ENCODE measurements at regions not wholly inside any gene's neighbourhood (a gene's known extent, or its start where the extent isn't known, plus 50 kb on each side); places are given as distances from the start of the nearest gene placed in this dataset.
A peak's percentile ranks its signal among the peaks of the same experiment; 100 is the strongest.
"Not testable (repeated sequence)": the region's sequence is repeated elsewhere in the genome, so short reads cannot be mapped to it uniquely, and the experiment has no call there.

DNA sequence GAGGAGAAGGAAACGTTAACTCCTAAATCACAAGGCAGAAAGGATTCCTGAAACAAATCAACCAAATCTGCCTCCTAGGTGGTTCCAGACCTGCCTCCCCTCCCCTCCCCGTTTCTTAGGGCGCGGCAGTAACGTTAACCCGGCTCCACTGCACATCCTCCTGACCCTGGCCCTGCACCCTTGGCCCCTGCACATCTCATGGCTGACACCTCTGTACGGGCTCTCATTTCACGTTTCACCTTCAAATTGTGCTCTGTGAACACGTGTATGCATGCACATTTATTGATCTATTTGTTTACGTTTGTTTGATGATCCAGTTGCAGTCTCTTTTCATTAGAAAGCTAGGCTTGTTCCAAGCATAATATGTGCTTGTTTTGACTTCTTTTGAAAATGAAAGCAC lies 358.1 kb downstream of the ADGRD1 start:
- no peaks in the 10 kb centered on the region for H3K27me3 Mint-ChIP-seq (ENCODE audit: unreplicated experiment)
- H3K4me1 Mint-ChIP-seq (ENCODE audit: unreplicated experiment), result no peaks in the 10 kb centered on the region
- H3K4me3 Mint-ChIP-seq (ENCODE audit: unreplicated experiment), result no peak overlapping the region
- no peak overlapping the region for H3K27ac Mint-ChIP-seq (ENCODE audit: unreplicated experiment)
- peak; percentile 71 for DNase-seq (ENCODE audit: extremely low spot score, unreplicated experiment)
- TF ChIP-seq, protein P1, sequence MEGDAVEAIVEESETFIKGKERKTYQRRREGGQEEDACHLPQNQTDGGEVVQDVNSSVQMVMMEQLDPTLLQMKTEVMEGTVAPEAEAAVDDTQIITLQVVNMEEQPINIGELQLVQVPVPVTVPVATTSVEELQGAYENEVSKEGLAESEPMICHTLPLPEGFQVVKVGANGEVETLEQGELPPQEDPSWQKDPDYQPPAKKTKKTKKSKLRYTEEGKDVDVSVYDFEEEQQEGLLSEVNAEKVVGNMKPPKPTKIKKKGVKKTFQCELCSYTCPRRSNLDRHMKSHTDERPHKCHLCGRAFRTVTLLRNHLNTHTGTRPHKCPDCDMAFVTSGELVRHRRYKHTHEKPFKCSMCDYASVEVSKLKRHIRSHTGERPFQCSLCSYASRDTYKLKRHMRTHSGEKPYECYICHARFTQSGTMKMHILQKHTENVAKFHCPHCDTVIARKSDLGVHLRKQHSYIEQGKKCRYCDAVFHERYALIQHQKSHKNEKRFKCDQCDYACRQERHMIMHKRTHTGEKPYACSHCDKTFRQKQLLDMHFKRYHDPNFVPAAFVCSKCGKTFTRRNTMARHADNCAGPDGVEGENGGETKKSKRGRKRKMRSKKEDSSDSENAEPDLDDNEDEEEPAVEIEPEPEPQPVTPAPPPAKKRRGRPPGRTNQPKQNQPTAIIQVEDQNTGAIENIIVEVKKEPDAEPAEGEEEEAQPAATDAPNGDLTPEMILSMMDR (IDR thresholded peaks at IDR 0.05), result no peak
- H3K9me3 Mint-ChIP-seq (ENCODE audit: unreplicated experiment), result peaks cover 10% of the 10 kb centered on the region
- H3K36me3 Mint-ChIP-seq (ENCODE audit: unreplicated experiment), result no peaks in the 10 kb centered on the region

DNA sequence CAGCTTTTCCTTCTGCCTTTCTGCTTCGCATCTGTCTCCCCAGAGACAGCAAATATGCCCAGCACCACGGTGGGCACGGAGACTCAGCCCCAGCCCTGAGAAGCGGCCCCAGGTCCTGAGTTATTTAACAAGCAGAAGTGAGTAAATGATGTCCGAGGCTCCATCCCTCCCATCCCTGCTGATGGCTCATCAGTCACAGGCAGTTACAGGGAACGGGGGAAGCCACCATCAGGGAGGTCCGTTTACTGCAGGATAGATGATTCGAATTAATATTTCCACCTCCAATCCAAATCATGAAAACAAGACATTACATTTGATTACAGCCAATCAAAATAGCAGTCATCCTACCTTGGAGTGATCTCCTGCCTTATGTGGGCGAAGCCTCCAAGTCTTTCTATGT lies 358.7 kb downstream of the ADGRD1 start:
- peaks cover 10% of the 10 kb centered on the region for H3K9me3 Mint-ChIP-seq (ENCODE audit: unreplicated experiment)
- not testable (repeated sequence) for H3K27me3 Mint-ChIP-seq (ENCODE audit: unreplicated experiment); H3K4me1 Mint-ChIP-seq (ENCODE audit: unreplicated experiment); H3K36me3 Mint-ChIP-seq (ENCODE audit: unreplicated experiment); H3K27ac Mint-ChIP-seq (ENCODE audit: unreplicated experiment); DNase-seq (ENCODE audit: extremely low spot score, unreplicated experiment); H3K4me3 Mint-ChIP-seq (ENCODE audit: unreplicated experiment)

DNA sequence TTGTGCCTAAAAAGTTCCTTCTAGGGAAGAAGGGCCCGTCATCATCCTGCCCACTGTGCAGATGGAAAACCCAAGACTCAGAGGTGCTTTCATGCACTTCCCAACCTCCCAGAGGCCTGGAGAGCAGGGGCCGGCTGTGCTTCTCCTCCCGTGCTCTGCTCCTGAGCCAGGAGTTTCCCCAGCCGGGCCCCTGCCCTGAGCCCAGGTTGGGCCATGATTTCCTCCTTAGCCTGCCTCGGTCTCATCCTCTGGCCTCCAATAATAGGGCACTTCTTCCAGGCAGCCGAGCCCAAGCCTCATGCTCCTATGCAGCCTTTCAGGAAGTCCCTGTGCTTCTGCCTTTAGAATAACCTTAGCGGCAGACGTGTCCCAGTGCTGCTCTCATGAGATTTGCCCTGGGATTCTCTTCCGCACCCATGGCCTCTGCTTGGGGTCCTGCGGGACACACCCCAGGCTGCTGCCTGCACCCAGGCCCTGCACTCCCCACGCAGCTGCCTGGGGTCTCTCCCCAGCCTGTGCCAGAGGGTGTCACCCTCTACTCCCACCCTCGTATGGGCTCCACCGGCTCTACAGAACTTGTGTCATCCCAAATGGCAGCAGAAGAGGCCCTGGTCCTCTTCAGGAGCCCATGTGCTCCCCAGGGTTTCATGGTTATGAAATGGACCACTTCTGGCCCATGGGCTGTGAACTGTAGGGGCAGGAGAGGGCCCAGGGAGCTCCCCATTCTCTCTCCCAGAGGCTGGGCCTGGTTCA lies 359.3 kb downstream of the ADGRD1 start:
- Mint-ChIP-seq H3K9me3 (ENCODE audit: unreplicated experiment) (peaks cover 14% of the 10 kb centered on the region), H3K4me3 (ENCODE audit: unreplicated experiment) (no peak overlapping the region), H3K36me3 (ENCODE audit: unreplicated experiment) (no peaks in the 10 kb centered on the region), H3K4me1 (ENCODE audit: unreplicated experiment) (no peaks in the 10 kb centered on the region), H3K27me3 (ENCODE audit: unreplicated experiment) (no peaks in the 10 kb centered on the region), H3K27ac (ENCODE audit: unreplicated experiment) (no peak overlapping the region)
- DNase-seq (ENCODE audit: extremely low spot score, unreplicated experiment), result peak; percentile 75
- TF ChIP-seq, protein P1 (IDR thresholded peaks at IDR 0.05), result no peak

DNA sequence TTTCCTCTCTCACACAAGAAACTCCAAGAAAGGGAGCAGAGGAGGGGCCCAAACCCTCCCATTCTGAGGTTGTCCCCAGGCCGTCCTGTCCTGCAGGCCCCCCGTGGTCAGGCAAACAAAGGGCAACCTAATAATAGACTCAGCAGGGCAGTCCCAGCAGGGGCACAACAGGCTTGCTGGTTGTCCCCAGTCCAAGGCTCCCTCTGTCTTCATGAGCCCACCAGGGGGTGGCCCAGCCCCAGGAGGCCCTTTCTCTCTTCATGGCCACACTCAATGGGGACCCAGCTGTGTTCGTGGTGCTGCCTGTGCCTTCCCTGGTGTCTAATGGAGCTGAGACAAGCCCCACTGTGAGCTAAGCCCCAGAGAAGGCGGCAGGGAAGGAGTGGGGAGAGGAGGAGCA lies 359.9 kb downstream of the ADGRD1 start:
- TF ChIP-seq, protein P1 (IDR thresholded peaks at IDR 0.05), result no peak
- H3K36me3 Mint-ChIP-seq (ENCODE audit: unreplicated experiment), result no peaks in the 10 kb centered on the region
- H3K4me1 Mint-ChIP-seq (ENCODE audit: unreplicated experiment), result no peaks in the 10 kb centered on the region
- H3K9me3 Mint-ChIP-seq (ENCODE audit: unreplicated experiment), result peaks cover 20% of the 10 kb centered on the region
- no peak overlapping the region for H3K27ac Mint-ChIP-seq (ENCODE audit: unreplicated experiment)
- H3K4me3 Mint-ChIP-seq (ENCODE audit: unreplicated experiment), result no peak overlapping the region
- DNase-seq (ENCODE audit: extremely low spot score, unreplicated experiment), result peak; percentile 69
- no peaks in the 10 kb centered on the region for H3K27me3 Mint-ChIP-seq (ENCODE audit: unreplicated experiment)

DNA sequence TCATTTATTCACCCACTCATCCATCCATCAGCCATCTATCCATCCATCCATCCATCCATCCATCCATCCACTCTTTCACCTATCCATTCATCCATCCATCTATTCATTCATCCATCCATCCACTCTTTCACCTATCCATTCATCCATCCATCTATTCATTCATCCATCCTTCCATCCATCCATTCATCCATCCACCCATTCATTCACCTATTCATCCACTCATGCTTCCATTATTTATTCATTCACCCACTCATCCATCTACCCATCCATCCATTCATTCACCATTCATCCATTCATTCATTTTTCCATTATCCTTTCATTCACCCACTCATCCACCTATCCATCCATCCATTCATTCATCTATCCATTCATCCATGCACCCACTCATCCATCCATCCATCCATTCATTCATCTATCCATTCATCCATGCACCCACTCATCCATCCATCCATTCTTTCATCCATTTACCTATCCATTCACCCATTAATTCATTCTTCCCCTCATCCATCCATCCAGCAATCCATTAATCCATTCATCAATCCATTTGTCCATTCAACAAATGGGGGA lies 360.9 kb downstream of the ADGRD1 start:
- TF ChIP-seq, protein P1 (IDR thresholded peaks at IDR 0.05), result no peak
- DNase-seq (ENCODE audit: extremely low spot score, unreplicated experiment), result no peak
- Mint-ChIP-seq H3K4me1 (ENCODE audit: unreplicated experiment) (no peaks in the 10 kb centered on the region), H3K36me3 (ENCODE audit: unreplicated experiment) (no peaks in the 10 kb centered on the region), H3K27me3 (ENCODE audit: unreplicated experiment) (no peaks in the 10 kb centered on the region), H3K9me3 (ENCODE audit: unreplicated experiment) (peaks cover 24% of the 10 kb centered on the region), H3K4me3 (ENCODE audit: unreplicated experiment) (no peak overlapping the region), H3K27ac (ENCODE audit: unreplicated experiment) (no peak overlapping the region)
